PC-9 (cell line): ENCODE measurements at regions not wholly inside any gene's neighbourhood (a gene's known extent, or its start where the extent isn't known, plus 50 kb on each side); places are given as distances from the start of the nearest gene placed in this dataset.

Experiments
- BruUV-seq: library from RNA; stranded (reverse); fragments of 400-500 nt; replicated peaks from 2 replicates; lab custom pipeline; 2021; lab: Mats Ljungman, UMichigan
- CTCF ChIA-PET: fragments of 300-600 bp; sonication (Branson Sonifier 250); formaldehyde crosslinking; loops from one replicate; lab custom pipeline; 2022; ENCODE audit warnings: antibody characterized with exemption; lab: Charles Lee
- POLR2A ChIA-PET: fragments of 300-600 bp; sonication (Branson Sonifier 250); formaldehyde crosslinking; loops from one replicate; lab custom pipeline; 2022; ENCODE audit warnings: antibody characterized with exemption; ENCODE audit not compliant: unreplicated experiment; lab: Charles Lee
- DNase-seq, 2 experiments: peaks; one replicate each; pipeline versions ENCODE4 v3.0.0 to v3.0.0-alpha.2; 2015 to 2022; ENCODE audit warnings: mixed read lengths in 1 of 2
- H2AFZ ChIP-seq: fragments of 200-600 bp; sonication (generic); 2 replicates; pipeline ENCODE4 v1.8.1; 2017; ENCODE audit warnings: antibody characterized with exemption
- H3F3A ChIP-seq: fragments of 200-600 bp; sonication (generic); 2 replicates; pipeline ENCODE4 v1.8.1; 2017; ENCODE audit warnings: antibody characterized with exemption, mild to moderate bottlenecking, low read depth; ENCODE audit not compliant: insufficient read depth
- H3K27ac ChIP-seq: fragments of 200-600 bp; sonication (generic); 2 replicates; pipeline ENCODE4 v1.6.1; 2016; ENCODE audit warnings: mixed run types
- H3K27me3 ChIP-seq: fragments of 200-600 bp; sonication (generic); 2 replicates; pipeline ENCODE4 v1.6.1; 2016; ENCODE audit warnings: low read depth, mixed run types; ENCODE audit not compliant: insufficient read depth
- H3K36me3 ChIP-seq: fragments of 200-600 bp; sonication (generic); 2 replicates; pipeline ENCODE4 v1.6.1; 2016; ENCODE audit warnings: low read depth, mixed run types
- H3K4me1 ChIP-seq: fragments of 200-600 bp; sonication (generic); replicated peaks from 2 replicates; pipeline ENCODE4 v1.6.1; 2016; ENCODE audit warnings: mixed run types; ENCODE audit not compliant: insufficient read depth
- H3K4me2 ChIP-seq: fragments of 200-600 bp; sonication (generic); 2 replicates; pipeline ENCODE4 v1.6.1; 2017; ENCODE audit warnings: mixed run types
- H3K4me3 ChIP-seq: fragments of 200-600 bp; sonication (generic); 2 replicates; pipeline ENCODE4 v1.6.1; 2016; ENCODE audit warnings: mixed run types
- H3K79me2 ChIP-seq: fragments of 200-600 bp; sonication (generic); 2 replicates; pipeline ENCODE4 v1.6.1; 2017; ENCODE audit warnings: low read depth, mixed run types
- H3K9me2 ChIP-seq: fragments of 200-600 bp; sonication (generic); 2 replicates; pipeline ENCODE4 v1.8.1; 2017; ENCODE audit warnings: mild to moderate bottlenecking; ENCODE audit not compliant: insufficient read depth
- H3K9me3 ChIP-seq: fragments of 200-600 bp; sonication (generic); 2 replicates; pipeline ENCODE4 v1.8.1; 2016; ENCODE audit warnings: low read depth; ENCODE audit not compliant: insufficient read depth
- H4K20me1 ChIP-seq: fragments of 200-600 bp; sonication (generic); 2 replicates; pipeline ENCODE4 v1.8.1; 2017; ENCODE audit not compliant: insufficient read depth
- EZH2 ChIP-seq: fragments of 200-600 bp; sonication (generic); IDR thresholded peaks from 2 replicates; pipeline ENCODE4 v1.8.0; 2017; ENCODE audit warnings: antibody characterized with exemption, low read depth
- intact Hi-C: fragments of 100-400 bp; cut with micrococcal nuclease; formaldehyde crosslinking; loops from one replicate; pipeline ENCODE4 v1.10.0; 2022; ENCODE audit not compliant: unreplicated experiment
- TF ChIP-seq, protein P1 (sequence below): fragments of 200-600 bp; sonication (generic); conservative IDR thresholded peaks from 2 replicates; pipeline ENCODE4 v1.6.1; 2017; ENCODE audit warnings: mixed run types, antibody characterized with exemption, mild to moderate bottlenecking, moderate library complexity

DNA sequence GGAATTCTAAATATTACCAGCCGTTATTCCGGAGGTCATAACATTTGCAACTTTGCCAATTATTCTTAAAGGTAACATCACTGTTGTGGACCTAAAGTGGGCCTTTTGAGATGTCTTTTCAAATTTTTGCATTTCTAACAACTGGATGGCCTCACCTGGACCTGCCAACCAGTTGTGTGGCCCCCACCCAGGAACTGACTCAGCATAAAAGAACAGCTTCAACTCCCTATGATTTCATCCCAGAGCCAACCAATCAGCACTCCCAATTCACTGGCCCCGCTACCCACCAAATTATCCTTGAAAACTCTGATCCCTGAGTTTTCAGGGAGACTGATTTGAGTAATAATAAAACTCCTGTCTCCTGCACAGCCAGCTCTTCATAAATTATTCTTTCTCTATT lies 489.7 kb upstream of the LMCD1 start:
- no peak for DNase-seq
- Histone ChIP-seq H3K27ac (no peak overlapping the region), H3K9me2 (no peaks in the 10 kb centered on the region), H3K79me2 (no peaks in the 10 kb centered on the region), H4K20me1 (no peaks in the 10 kb centered on the region), H3F3A (no peaks in the 10 kb centered on the region), H2AFZ (no peak overlapping the region), H3K4me3 (no peak overlapping the region), H3K9me3 (no peaks in the 10 kb centered on the region), H3K36me3 (no peaks in the 10 kb centered on the region), H3K4me2 (no peak overlapping the region), H3K4me1 (no peaks in the 10 kb centered on the region), H3K27me3 (0 out of 2 replicates have a peak, but pooled peaks cover 3% of the 10 kb centered on the region)
- intact Hi-C loops: no loop called here
- TF ChIP-seq, protein P1, sequence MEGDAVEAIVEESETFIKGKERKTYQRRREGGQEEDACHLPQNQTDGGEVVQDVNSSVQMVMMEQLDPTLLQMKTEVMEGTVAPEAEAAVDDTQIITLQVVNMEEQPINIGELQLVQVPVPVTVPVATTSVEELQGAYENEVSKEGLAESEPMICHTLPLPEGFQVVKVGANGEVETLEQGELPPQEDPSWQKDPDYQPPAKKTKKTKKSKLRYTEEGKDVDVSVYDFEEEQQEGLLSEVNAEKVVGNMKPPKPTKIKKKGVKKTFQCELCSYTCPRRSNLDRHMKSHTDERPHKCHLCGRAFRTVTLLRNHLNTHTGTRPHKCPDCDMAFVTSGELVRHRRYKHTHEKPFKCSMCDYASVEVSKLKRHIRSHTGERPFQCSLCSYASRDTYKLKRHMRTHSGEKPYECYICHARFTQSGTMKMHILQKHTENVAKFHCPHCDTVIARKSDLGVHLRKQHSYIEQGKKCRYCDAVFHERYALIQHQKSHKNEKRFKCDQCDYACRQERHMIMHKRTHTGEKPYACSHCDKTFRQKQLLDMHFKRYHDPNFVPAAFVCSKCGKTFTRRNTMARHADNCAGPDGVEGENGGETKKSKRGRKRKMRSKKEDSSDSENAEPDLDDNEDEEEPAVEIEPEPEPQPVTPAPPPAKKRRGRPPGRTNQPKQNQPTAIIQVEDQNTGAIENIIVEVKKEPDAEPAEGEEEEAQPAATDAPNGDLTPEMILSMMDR: no peak
- no peak for TF ChIP-seq EZH2
- CTCF ChIA-PET: no interaction called here
- POLR2A ChIA-PET: no interaction called here
- BruUV-seq: no TSS peak

DNA sequence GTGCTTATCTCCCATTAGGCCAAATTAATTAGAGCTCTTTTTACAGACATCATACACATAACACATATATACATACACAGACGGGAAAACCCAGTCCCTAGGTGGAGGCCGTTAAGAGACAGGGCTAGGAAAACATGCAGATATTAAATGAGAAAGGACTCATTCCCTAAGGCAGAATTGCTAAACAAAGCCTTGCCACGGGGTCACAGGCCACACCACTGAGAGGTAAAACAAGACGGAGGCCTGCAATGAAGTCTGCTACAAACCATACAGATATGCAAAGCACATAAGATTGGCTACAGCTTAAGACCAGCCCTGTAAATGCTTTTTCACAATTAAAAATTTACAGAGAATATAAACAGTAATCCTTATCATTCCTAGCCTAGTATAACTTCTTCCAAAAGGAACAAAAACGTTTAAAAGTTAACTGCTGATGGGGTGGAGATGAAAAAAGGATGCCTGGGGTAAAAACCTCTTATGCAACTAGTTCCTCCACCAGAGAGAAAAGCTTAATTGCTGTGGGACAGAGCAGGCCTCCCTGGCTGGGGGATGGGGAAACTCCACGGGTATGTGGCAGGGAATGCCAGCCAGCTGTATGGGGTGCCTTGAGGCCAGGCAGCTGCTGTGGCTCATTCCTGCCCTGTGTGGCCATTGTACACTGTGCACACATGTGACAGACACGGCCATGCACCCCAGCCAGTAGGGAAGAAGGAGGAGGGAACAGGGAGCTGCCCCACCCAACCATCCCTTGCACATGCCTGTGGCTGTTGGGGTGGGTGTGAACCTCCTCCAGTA lies 481.4 kb upstream of the LMCD1 start:
- CTCF ChIA-PET: no interaction called here
- no peak for DNase-seq
- Histone ChIP-seq H3K4me1 (no peaks in the 10 kb centered on the region), H3K9me2 (no peaks in the 10 kb centered on the region), H2AFZ (no peak overlapping the region), H3F3A (no peaks in the 10 kb centered on the region), H3K4me3 (no peak overlapping the region), H3K27ac (no peak overlapping the region), H4K20me1 (no peaks in the 10 kb centered on the region), H3K79me2 (no peaks in the 10 kb centered on the region), H3K27me3 (no peaks in the 10 kb centered on the region), H3K9me3 (no peaks in the 10 kb centered on the region), H3K4me2 (no peak overlapping the region), H3K36me3 (no peaks in the 10 kb centered on the region)
- POLR2A ChIA-PET: no interaction called here
- intact Hi-C loops: no loop called here
- no TSS peak for BruUV-seq
- no peak for TF ChIP-seq EZH2
- TF ChIP-seq, protein P1: no peak

DNA sequence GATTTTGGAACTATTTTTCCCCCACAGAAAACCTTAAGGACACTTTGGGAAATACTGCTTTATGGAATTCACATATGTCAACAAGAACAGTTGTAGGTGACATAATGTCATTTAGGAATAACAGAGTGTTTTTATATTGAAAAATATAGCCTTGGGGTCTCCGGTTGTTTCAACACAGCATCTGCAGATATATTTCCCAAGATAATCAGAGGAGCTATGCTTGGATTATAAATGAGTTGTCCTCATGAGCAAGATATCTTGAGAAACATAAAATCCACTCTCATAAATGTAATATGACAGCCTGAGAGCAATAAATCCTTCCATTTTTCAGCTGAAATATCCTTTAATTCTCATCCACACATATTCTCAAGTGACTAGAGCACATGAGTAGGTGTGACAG lies 473.7 kb upstream of the LMCD1 start:
- Histone ChIP-seq H3K4me3 (no peak overlapping the region), H4K20me1 (no peaks in the 10 kb centered on the region), H3K9me3 (no peaks in the 10 kb centered on the region), H3F3A (no peaks in the 10 kb centered on the region), H3K4me1 (no peaks in the 10 kb centered on the region), H3K4me2 (no peak overlapping the region), H3K9me2 (no peaks in the 10 kb centered on the region), H2AFZ (no peak overlapping the region), H3K79me2 (no peaks in the 10 kb centered on the region), H3K27ac (no peak overlapping the region), H3K27me3 (peaks cover 5% of the 10 kb centered on the region; the same call in 1 of the 2 replicates), H3K36me3 (no peaks in the 10 kb centered on the region)
- no peak for DNase-seq
- no TSS peak for BruUV-seq
- intact Hi-C loops: no loop called here
- POLR2A ChIA-PET: no interaction called here
- TF ChIP-seq EZH2: no peak
- TF ChIP-seq, protein P1: no peak
- CTCF ChIA-PET: no interaction called here
